22Rv1 (cell line): ENCODE measurements at regions not wholly inside any gene's neighbourhood (a gene's known extent, or its start where the extent isn't known, plus 50 kb on each side); places are given as distances from the start of the nearest gene placed in this dataset.

ENCODE experiments used
- ZFX ChIP-seq: fragments of 450-650 bp; IDR thresholded peaks from 2 replicates; pipeline ENCODE4 v1.6.1; 2017; ENCODE audit warnings: antibody characterized with exemption, borderline replicate concordance
- TF ChIP-seq, protein P1 (sequence below): fragments of 450-650 bp; IDR thresholded peaks from 2 replicates; pipeline ENCODE4 v1.5.1; 2017; ENCODE audit warnings: mild to moderate bottlenecking

DNA sequence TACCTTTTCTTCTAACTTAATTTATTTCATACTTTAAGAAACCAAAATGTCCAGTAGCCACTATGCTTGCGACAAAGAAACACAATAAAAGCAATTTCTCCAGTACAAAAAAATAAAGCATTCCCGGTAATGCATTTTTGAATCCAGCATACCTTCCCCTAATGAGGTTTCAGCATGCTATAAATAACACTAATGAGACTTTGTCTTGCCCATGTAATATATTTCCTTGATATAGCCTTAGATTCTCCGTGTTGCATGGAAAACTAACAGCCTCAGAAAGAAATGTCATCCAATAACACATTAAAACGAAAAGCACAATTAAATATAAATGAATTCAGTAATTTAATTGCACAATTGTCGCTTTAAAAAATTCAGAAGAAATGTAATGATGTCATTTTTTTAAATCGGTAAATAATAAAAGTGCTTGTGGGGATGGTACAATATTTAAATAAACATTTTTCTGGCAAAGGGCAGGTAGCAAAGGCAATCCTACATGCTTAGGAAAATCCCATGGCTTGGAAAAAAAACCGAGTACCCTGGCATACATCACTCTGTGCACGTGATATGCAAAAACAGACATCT lies 225.2 kb upstream of the PPARGC1A start:
- TF ChIP-seq, protein P1, sequence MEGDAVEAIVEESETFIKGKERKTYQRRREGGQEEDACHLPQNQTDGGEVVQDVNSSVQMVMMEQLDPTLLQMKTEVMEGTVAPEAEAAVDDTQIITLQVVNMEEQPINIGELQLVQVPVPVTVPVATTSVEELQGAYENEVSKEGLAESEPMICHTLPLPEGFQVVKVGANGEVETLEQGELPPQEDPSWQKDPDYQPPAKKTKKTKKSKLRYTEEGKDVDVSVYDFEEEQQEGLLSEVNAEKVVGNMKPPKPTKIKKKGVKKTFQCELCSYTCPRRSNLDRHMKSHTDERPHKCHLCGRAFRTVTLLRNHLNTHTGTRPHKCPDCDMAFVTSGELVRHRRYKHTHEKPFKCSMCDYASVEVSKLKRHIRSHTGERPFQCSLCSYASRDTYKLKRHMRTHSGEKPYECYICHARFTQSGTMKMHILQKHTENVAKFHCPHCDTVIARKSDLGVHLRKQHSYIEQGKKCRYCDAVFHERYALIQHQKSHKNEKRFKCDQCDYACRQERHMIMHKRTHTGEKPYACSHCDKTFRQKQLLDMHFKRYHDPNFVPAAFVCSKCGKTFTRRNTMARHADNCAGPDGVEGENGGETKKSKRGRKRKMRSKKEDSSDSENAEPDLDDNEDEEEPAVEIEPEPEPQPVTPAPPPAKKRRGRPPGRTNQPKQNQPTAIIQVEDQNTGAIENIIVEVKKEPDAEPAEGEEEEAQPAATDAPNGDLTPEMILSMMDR = no peak
- no peak for TF ChIP-seq ZFX
